CD4-positive, alpha-beta T cell treated with Interleukin-10 for 1 hour (primary cell): ENCODE measurements at regions not wholly inside any gene's neighbourhood (a gene's known extent, or its start where the extent isn't known, plus 50 kb on each side); places are given as distances from the start of the nearest gene placed in this dataset.
"Not testable (repeated sequence)": the region's sequence is repeated elsewhere in the genome, so short reads cannot be mapped to it uniquely, and the experiment has no call there.

Experiments
- DNase-seq: peaks from one replicate; pipeline ENCODE4 v3.0.0-alpha.2; 2020

- peak; percentile 30 for DNase-seq
Observed at GRCh38 chr13:24997367-24997967, 98.5 kb upstream of the PABPC3 start.

GRCh38 chr13:24998433-24998832 lies 97.5 kb upstream of the PABPC3 start:
- no peak for DNase-seq

GRCh38 chr13:25001476-25002206 lies 94.3 kb upstream of the PABPC3 start:
- no peak for DNase-seq

DNA sequence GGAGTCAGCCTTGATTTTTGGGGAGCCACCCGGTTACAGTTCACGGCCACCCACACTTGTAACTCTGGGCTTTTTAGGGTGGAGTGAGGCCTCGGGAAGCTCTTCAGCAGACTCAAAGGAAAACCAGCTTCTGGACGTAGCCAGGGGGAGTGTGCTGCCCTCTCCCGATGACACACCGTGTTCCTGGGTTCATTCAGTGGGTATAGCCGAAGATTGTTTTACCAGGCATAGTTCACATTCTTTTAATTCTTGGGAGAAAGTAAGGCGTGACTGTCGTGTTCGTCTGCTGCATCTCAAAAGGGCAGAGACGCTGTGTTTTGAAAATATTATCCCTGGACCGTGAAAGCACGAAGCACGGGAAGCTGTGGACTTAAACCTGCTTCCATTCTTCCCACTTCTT lies 93.6 kb upstream of the PABPC3 start:
- DNase-seq = not testable (repeated sequence)

- DNase-seq = not testable (repeated sequence)
Observed at GRCh38 chr13:25004489-25004888, 91.4 kb upstream of the PABPC3 start.

DNA sequence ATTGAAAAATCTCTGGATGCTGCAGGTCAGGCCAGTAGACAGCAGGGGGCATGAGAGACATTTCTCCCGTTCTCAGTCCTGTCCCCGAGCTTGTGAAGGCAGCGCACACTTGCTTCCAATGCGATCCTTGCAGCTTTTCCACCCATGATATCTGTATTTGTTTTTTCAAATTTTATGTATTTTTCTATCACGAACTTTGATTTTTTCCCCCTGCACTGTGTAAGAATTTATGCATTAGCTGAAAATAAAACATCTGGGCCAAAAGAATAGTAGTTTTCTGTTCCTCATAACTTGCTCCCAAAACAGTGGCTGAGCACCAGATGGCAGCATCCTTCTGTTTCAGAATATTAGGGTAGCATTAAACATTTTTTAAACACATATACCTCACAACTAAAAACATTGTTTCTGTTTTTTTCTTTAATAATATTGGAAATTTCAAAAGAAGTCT lies 90.9 kb upstream of the PABPC3 start:
- peak; percentile 10 for DNase-seq

DNA sequence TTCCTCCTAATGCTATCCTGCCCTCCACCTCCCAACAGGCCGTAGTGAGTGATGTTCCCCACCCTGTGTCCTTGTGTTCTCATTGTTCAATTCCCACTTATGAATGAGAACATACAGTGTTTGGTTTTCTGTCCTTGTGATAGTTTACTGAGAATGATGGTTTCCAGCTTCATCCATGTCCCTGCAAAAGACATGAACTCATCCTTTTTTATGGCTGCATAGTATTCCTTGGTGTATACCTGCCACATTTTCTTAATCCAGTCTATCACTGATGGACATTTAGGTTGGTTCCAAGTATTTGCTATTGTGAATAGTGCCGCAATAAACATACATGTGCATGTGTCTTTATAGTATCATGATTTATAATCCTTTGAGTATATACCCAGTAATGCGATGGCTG lies 88.5 kb upstream of the PABPC3 start:
- DNase-seq = not testable (repeated sequence)

DNA sequence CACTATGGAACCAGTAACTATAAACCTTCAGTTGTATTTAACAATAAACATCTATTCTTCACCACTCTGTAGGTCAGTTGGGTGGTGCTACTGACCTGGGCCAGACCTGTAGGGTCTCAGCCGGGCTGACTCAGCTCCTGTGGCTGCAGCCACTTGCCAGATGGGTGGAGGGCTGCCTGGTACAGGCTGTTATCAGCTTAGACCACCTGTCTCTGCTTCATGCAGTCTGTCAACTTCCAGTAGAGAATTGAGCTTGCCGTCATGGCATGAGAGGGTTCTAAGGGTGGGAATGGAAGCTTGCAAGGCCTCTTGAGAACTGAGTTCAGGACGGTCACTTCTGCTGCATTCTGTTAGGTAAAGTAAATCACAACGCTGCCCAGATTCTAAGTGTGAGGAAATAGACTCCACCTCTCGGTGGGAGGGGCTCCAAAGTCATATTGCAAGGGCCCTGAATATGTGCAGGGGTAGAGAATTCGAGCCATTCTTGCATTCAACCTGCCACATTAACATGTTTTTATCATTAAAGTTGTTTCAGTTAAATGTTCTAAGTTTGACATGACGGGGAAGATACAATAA lies 81.5 kb upstream of the PABPC3 start:
- DNase-seq = not testable (repeated sequence)

DNA sequence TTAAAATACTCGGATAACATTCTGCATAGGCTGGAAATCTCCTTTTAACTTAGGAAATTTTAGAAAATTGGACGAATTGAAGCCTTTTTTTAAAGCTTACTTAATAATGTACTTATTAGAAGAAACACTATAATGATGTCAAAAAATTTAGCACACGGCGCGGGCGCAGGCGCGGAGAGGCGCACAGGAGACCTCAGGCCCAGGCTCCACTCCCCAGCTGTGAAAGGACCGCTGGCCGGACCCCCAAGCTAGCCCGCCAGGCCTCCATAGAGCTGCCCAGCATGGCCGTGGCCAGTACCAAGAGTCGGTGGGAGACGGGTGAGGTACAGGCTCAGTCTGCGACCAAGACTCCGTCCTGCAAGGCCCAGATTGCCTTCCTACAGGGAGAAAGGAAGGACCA lies 78.8 kb upstream of the PABPC3 start:
- DNase-seq = not testable (repeated sequence)

- DNase-seq = not testable (repeated sequence)
Observed at GRCh38 chr13:25017808-25018728, 77.9 kb upstream of the PABPC3 start.

- DNase-seq = no peak
Observed at GRCh38 chr13:25018729-25019115, 77.2 kb upstream of the PABPC3 start.

DNA sequence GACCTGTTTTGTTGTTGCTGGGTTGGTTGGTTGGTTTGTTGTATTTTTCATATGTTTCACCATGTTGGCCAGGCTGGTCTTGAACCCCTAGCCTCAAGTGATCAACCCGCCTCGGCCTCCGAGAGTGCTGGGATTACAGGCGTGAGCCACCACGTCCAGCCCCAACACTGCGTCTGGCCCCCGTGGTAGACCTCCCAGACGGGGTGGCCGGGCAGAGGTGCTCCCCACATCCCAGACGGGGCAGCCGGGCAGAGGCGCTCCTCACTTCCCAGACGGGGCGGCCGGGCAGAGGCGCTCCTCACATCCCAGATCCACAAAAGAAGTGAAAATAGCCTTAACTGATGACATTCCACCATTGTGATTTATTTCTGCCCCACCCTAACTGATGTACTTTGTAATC lies 76.2 kb upstream of the PABPC3 start:
- DNase-seq = not testable (repeated sequence)

GRCh38 chr13:25024175-25024574 lies 71.8 kb upstream of the PABPC3 start:
- no peak for DNase-seq

GRCh38 chr13:25032160-25032559 lies 63.8 kb upstream of the PABPC3 start:
- no peak for DNase-seq

DNA sequence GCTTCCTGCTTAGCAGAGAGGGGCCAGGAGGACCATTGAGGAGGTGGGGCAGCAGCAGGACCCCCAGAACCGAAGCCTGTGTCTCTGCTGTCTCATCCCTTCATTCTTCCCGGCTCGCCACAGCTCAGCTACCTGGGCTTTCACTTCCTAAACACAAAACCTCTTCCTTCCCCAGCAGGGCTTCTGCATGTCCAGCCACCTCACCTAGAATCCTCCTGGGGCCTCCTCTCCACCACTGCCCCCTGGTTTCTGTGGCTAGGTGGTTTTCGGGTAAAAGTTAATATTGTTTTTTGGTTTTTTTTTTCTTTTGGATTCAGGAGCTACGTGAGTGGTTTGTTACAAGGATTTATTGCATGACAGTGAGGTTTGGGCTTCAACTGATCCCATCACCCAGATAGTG lies 61.8 kb upstream of the PABPC3 start:
- DNase-seq = no peak

- DNase-seq = peak; percentile 46
Observed at GRCh38 chr13:25037057-25037813, 58.7 kb upstream of the PABPC3 start.

DNA sequence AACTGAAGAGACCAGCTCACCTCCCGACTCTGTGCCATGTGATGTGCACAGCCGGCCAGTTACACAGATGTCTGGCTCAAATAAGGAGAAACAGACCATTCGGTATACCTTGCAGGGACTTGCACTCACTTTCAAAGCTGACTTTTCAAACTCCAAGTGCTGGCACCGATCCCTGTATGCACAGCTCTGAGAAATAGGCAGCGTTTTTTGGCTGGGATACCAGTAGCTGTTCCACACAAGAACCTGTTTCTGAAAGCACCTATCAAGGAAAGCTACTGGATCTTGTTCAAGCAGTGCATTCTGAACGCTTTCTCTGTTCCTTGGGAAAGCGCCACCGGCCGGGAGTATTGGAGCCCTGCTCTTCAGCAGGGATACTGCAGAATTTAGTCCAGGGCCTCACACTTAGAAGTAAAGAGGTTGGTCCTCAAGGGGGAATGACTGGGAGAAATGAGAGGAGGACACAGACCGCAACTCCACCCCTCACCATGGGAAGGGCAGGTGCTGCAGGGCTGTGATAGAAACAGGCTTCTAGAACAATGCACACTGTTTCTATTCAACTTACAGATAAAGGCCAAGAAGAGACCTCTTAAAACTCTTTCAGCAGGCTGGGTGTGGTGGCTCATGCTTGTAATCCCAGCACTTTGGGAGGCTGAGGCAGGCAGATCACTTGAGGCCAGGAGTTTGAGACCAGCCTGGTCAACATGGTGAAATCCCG lies 53.6 kb upstream of the PABPC3 start:
- no peak for DNase-seq

DNA sequence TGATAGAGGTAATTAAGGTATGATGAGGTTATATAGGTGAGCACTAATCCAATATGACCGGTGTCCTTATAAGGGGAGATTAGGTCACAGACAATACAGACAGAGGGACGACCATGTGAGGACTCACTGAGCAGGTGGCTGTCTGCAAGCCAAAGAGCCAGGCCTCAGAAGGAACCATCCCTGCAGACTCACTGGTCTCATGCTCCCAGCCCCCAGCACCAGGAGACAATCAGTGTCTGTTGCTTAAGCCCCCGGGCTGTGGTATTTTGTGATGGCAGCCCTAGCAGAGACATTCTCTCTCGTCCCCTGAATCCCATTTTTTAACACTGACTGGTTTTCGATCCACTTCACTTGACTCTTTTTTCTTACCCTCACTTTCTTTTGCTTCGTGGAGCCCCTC lies 51.9 kb upstream of the PABPC3 start:
- DNase-seq = no peak
